ENCODE measurements at regions not wholly inside any gene's neighbourhood (a gene's known extent, or its start where the extent isn't known, plus 50 kb on each side); places are given as distances from the start of the nearest gene placed in this dataset.

- TF ChIP-seq, protein P1, sequence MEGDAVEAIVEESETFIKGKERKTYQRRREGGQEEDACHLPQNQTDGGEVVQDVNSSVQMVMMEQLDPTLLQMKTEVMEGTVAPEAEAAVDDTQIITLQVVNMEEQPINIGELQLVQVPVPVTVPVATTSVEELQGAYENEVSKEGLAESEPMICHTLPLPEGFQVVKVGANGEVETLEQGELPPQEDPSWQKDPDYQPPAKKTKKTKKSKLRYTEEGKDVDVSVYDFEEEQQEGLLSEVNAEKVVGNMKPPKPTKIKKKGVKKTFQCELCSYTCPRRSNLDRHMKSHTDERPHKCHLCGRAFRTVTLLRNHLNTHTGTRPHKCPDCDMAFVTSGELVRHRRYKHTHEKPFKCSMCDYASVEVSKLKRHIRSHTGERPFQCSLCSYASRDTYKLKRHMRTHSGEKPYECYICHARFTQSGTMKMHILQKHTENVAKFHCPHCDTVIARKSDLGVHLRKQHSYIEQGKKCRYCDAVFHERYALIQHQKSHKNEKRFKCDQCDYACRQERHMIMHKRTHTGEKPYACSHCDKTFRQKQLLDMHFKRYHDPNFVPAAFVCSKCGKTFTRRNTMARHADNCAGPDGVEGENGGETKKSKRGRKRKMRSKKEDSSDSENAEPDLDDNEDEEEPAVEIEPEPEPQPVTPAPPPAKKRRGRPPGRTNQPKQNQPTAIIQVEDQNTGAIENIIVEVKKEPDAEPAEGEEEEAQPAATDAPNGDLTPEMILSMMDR (IDR thresholded peaks at IDR 0.05): no peak
- TF ChIP-seq, protein P2, sequence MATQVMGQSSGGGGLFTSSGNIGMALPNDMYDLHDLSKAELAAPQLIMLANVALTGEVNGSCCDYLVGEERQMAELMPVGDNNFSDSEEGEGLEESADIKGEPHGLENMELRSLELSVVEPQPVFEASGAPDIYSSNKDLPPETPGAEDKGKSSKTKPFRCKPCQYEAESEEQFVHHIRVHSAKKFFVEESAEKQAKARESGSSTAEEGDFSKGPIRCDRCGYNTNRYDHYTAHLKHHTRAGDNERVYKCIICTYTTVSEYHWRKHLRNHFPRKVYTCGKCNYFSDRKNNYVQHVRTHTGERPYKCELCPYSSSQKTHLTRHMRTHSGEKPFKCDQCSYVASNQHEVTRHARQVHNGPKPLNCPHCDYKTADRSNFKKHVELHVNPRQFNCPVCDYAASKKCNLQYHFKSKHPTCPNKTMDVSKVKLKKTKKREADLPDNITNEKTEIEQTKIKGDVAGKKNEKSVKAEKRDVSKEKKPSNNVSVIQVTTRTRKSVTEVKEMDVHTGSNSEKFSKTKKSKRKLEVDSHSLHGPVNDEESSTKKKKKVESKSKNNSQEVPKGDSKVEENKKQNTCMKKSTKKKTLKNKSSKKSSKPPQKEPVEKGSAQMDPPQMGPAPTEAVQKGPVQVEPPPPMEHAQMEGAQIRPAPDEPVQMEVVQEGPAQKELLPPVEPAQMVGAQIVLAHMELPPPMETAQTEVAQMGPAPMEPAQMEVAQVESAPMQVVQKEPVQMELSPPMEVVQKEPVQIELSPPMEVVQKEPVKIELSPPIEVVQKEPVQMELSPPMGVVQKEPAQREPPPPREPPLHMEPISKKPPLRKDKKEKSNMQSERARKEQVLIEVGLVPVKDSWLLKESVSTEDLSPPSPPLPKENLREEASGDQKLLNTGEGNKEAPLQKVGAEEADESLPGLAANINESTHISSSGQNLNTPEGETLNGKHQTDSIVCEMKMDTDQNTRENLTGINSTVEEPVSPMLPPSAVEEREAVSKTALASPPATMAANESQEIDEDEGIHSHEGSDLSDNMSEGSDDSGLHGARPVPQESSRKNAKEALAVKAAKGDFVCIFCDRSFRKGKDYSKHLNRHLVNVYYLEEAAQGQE (IDR thresholded peaks at IDR 0.05; ENCODE audit: insufficient read depth in 1 of 2, low read depth in 2 of 2, low read length in 1 of 2): no peak
- no peak for TF ChIP-seq SIN3A (IDR thresholded peaks at IDR 0.05; ENCODE audit: borderline replicate concordance, insufficient read depth, low read depth, low read length)
- no peak for TF ChIP-seq POLR2AphosphoS5 (IDR thresholded peaks at IDR 0.05; ENCODE audit: low read depth, low read length)
- no peak for TF ChIP-seq TCF7L2 (IDR thresholded peaks at IDR 0.05; ENCODE audit: low read depth, low read length)
Observed at GRCh38 chr20:11794525-11794924, 123.2 kb upstream of the BTBD3 start.

Data from Panc1 (cell line).